NCI-H1048 (cell line): ENCODE measurements at regions not wholly inside any gene's neighbourhood (a gene's known extent, or its start where the extent isn't known, plus 50 kb on each side); places are given as distances from the start of the nearest gene placed in this dataset.
"Not testable (repeated sequence)": the region's sequence is repeated elsewhere in the genome, so short reads cannot be mapped to it uniquely, and the experiment has no call there.

ENCODE experiments used
- DNase-seq: peaks from one replicate; lab custom pipeline; 2025; lab: John Stamatoyannopoulos, UW

GRCh38 chr17:52546990-52547389 is 388.5 kb upstream of the CA10 start:
- DNase-seq: no peak

DNA sequence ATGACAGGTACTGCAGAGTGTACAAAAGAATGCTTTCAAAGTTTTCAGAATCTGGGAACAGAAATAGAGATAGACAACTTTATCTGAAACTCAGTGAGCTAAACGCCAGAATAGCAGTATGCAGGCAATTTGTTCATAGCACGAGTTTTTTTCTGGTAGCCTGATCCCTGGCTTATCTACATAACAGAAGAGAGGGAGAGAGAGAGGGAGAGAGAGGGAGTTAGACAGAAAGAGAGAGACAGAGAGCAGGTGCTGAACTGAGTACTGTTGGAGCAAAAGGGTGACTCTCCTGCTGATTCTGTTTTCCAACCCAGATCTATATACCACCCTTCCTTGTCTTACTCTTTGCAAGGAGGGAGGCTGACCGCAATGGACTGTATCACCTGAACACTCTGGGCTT is 388.0 kb upstream of the CA10 start:
- DNase-seq: no peak

DNA sequence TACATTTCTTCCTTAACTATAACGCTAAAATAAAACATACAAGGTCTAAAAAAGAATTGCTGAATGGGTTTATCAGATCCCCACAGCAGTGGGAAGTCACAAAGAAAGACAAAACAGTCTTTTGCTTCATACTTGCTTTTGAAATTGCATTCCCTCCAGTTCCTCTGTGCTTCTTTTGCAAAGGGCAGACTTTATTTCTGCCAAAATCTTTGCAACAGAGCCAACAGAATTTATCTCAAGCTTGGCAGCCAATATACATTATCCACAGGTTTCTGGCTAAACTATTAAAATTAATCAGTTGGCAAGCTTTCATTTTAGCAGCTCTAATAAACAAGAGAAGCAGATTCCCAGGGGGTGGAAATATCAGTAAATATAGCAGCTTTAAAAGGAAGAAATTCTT is 378.9 kb upstream of the CA10 start:
- DNase-seq: no peak

DNA sequence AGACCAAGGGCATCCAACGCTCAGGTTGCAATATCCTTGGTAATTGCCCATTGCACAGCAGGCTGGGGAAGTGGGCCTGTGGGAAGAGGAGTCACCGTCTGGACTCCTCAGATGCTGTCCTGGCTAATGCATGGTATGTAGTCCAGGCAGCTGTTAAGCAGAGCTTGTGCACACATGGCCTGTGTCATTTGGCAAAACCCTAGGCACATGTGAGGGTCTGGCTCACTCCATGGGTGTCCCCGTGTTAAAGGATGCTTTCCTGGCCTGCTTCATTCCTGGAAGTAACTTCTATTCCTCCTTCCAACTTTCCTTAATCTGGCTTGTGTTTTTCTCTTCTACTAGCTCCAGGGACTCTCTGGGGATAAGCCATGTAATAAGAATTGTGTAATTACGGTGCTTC is 378.0 kb upstream of the CA10 start:
- DNase-seq: no peak

DNA sequence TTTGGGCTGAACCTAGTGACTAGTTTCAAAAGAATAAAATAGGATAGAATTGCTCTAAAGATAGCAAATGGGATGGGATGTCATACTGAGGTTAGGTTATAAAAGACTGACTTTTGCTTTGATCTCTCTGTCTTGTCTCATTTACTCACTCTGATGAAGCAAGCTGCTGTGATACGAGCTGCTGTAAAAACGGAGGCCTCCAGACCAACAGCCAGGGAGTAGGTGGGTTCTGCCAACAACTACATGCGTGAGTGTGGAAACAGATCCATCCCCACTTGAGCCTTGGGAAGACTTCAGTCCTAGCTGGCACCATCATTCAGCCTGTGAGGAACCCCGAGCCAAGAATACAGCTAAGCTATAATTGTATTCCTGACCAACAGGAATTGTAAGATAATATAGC is 373.9 kb upstream of the CA10 start:
- DNase-seq: no peak

DNA sequence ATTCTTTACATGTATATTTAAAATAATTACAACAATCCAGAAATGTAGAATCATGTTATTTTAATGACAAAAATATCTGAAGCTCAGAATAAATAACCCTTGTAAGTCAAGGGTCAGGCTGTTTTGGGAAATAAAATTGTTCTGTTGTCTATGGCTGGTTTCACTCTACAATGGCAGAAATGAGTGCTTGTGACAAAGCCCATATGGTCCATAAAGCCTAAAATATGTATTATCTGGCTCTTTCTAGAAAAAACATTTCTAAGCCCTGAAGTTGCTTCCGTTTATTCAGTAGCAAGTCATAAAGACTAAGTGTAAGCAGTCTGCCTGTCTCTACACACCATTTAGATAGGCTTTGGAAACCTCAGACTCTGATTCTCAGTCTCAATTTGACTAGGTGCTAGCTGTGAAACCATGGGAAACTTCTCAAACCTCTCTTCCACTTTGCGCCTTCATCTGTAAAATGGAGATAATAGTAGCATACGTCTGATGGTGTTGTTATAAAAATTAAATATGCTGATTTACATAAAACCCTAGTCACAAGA is 365.7 kb upstream of the CA10 start:
- DNase-seq: no peak

DNA sequence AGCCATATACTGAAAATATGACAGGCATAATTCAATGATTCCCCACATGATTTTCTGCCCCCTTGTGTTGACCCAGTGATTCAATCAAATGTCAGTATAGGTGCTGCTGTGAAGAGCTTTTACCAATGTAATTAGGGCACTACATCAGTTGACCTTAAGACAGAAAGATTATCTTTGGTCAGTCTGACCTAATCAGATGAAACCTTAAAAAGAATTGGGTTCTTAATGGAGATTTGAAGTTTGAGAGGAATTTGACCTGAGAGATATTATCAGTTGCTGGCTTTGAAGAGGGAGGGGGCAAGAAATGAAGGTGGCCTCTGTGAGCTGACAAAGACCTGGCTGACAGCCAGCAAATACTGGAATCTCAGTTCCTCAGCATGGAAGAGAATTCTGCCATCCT is 358.7 kb upstream of the CA10 start:
- DNase-seq: no peak

GRCh38 chr17:52515927-52516326 is 357.4 kb upstream of the CA10 start:
- no peak for DNase-seq

- DNase-seq: no peak
Measured at GRCh38 chr17:52505601-52506000, 347.1 kb upstream of the CA10 start.

DNA sequence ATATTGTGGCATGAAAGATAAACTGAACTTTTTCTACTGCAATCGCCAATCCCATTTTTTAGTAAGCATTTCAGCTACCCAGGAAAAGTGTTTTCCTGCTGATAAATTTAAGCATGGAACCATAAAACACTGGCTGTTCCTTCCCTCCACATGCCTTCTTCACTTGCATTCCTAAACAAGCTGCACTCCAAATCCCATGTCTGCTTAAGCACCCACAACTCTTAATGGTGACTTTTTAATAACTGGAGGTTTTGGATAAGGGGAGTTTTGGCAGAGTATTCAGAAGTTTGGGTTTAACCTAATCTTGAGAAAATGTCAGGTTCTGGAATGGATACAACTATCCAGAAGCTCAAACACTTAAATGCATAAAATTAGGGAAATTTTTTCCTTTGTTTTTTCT is 345.6 kb upstream of the CA10 start:
- DNase-seq: no peak

DNA sequence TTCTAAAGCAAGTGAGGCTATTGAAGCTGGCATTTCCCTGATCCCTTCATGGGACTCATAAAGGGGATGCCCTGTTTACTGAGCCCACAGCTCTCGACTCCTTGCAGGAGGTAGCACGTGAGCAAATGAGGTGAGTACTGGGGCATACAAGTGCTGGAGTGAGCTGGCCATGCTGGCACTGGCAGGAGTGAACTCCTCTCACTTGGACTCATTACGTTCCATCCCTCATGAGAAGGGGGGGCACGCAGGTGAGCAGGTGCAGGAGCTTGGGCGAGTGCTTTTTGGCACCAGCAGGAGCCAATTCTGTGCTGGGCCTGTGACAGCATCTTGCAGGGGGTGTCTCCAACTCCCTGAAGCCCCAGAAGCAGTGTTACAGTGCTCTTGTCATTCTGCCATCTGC is 337.1 kb upstream of the CA10 start:
- DNase-seq: no peak

DNA sequence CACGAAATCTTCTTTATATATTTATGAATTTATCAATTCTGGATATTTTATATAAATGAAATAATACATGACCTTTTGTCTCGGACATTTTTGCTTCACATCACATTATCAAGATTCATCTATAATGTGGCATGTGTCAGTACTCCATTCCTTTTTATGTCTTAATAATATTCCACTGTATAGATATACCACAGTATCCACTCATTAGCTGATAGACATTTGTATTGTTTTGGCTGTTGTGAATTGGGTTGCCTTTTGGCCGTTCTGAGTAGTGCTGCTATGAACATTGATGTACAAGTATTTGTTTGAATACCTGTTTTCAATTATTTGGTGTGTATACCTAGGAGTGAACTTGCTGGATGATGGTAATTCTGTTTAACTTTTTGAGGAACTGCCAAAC is 323.8 kb upstream of the CA10 start:
- DNase-seq: no peak

GRCh38 chr17:52477824-52478699 is 319.5 kb upstream of the CA10 start:
- no peak for DNase-seq

DNA sequence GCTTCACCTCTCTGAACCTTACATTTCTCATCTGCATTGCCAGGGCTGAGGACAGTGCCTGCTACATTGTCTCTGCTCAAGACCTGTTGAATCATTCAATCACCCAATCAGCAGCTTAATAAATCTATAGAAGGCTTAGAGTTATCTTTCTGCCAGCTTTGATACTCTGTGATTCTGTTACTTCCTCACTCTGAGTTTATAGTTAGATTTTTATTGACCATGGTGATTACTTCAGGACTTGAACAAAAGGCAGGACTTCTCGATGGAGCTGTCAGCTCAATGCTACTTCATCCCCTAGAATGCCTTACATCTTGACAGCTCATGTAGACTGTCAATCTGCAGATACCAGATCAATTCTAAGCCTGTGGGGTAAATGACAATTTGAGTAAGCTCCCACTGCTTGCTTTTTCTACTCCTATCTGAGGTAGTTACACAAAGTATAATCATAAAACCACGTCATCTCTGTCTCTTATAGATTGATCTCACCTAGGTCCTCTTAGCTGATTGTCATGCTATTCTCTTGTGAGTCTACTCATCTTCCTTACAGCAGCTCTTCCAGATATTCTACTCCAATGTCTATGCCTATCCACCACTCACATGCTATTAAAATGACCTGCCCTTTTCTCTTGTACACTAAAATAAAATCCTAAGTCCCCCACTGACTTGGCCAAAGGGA is 318.3 kb upstream of the CA10 start:
- no peak for DNase-seq

DNA sequence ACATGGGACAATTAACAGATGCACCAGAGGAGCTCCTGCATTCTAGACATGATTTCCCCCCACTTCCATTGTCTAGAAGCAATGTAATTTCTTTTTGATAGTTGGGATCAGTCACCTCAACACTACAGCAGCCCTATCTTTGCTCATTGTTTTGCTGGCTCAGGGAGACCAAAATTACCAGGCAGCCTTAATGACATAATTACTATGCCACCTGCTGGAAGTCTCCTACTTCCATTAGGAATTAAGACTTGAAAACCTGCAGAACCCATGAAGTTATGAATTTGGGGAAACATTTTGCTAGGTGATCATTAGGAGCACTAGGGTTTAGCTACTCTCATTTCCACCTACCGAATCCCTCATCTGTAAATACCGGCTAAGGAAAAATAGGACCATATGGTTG is 312.0 kb upstream of the CA10 start:
- no peak for DNase-seq

- no peak for DNase-seq
Measured at GRCh38 chr17:52465407-52465806, 306.9 kb upstream of the CA10 start.

DNA sequence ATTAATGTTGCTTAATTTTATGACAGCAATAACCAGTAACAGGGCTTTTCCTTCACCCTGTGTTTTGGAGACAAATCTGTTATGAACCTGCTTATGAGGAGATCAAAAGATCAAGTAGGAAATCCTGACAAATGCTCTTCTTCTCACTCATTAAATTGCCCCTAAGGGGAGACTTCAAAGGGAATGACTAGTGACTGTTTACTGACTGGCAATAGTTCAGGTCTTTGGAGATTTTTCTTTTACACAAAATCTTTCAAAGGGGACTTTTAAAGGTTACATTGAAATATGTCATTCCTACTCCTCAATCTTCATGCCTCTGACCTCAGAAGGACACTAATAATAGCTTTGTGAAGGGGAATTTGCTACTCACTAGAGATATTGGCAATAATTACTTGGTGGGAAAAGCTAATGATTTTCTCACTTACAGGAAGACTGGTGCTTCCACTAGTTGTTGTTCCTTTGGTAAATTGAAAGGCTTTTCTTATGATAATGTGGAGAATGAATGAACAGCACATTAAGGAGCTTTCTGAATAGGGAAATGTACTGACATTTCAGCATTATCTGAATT is 292.9 kb upstream of the CA10 start:
- DNase-seq: no peak

GRCh38 chr17:52442350-52442749 is 283.8 kb upstream of the CA10 start:
- no peak for DNase-seq

- DNase-seq: no peak
Measured at GRCh38 chr17:52420555-52421078, 262.1 kb upstream of the CA10 start.

- DNase-seq: no peak
Measured at GRCh38 chr17:52419229-52419641, 260.7 kb upstream of the CA10 start.

GRCh38 chr17:52410781-52411180 is 252.3 kb upstream of the CA10 start:
- no peak for DNase-seq

DNA sequence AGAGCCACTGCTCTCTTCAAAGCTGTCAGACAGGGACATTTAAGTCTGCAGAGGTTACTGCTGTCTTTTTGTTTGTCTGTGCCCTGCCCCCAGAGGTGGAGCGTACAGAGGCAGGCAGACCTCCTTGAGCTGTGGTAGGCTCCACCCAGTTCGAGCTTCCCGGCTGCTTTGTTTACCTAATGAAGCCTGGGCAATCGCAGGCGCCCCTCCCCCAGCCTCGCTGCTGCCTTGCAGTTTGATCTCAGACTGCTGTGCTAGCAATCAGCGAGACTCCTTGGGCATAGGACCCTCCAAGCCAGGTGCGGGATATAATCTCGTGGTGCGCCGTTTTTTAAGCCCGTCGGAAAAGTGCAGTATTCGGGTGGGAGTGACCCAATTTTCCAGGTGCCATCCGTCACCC is 250.7 kb upstream of the CA10 start:
- DNase-seq: not testable (repeated sequence)

DNA sequence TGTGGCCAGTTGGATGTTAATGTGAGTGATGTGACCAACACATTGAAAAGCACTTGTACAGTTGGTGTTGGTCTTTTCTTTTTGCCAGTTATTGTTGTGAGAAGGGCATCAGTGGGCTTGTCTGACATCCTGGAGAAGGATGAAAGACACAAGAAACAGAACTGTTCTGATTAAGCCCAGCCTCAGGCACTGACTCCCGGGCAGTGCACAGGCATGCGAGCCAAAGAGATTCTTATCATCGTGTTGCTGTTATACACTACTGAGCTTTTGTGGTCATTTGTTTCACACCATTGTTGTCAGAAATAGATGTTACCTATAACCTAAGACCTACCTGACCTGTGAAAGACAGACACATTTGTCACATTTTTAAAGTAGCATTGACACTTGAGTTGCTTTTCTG is 236.8 kb upstream of the CA10 start:
- no peak for DNase-seq
